GM18861 (cell line): ENCODE measurements at regions not wholly inside any gene's neighbourhood (a gene's known extent, or its start where the extent isn't known, plus 50 kb on each side); places are given as distances from the start of the nearest gene placed in this dataset.
"Not testable (repeated sequence)": the region's sequence is repeated elsewhere in the genome, so short reads cannot be mapped to it uniquely, and the experiment has no call there.

ENCODE experiments used
- ATAC-seq: cut with Tn5 transposase; IDR thresholded peaks from one replicate; pipeline ENCODE4 v1.9.1; 2021; ENCODE audit not compliant: unreplicated experiment

GRCh38 chr6:15129887-15130286 is 116.0 kb upstream of the JARID2 start:
- ATAC-seq: no peak

- no peak for ATAC-seq
Observed at GRCh38 chr6:15131234-15131633, 114.6 kb upstream of the JARID2 start.

GRCh38 chr6:15131651-15132061 is 114.2 kb upstream of the JARID2 start:
- ATAC-seq: no peak

GRCh38 chr6:15132167-15132566 is 113.7 kb upstream of the JARID2 start:
- no peak for ATAC-seq

GRCh38 chr6:15132854-15133670 is 112.8 kb upstream of the JARID2 start:
- ATAC-seq: no peak

- no peak for ATAC-seq
Observed at GRCh38 chr6:15137086-15137485, 108.8 kb upstream of the JARID2 start.

- ATAC-seq: no peak
Observed at GRCh38 chr6:15143086-15143485, 102.8 kb upstream of the JARID2 start.

GRCh38 chr6:15143540-15143939 is 102.3 kb upstream of the JARID2 start:
- no peak for ATAC-seq

GRCh38 chr6:15145821-15146220 is 100.0 kb upstream of the JARID2 start:
- ATAC-seq: no peak

GRCh38 chr6:15147827-15148226 is 98.0 kb upstream of the JARID2 start:
- no peak for ATAC-seq

GRCh38 chr6:15148356-15148946 is 97.4 kb upstream of the JARID2 start:
- no peak for ATAC-seq

- no peak for ATAC-seq
Observed at GRCh38 chr6:15150207-15150606, 95.7 kb upstream of the JARID2 start.

GRCh38 chr6:15152700-15153099 is 93.2 kb upstream of the JARID2 start:
- ATAC-seq: no peak

GRCh38 chr6:15153191-15153590 is 92.7 kb upstream of the JARID2 start:
- no peak for ATAC-seq

GRCh38 chr6:15157479-15157878 is 88.4 kb upstream of the JARID2 start:
- ATAC-seq: no peak

GRCh38 chr6:15158821-15159619 is 86.8 kb upstream of the JARID2 start:
- ATAC-seq: no peak

- no peak for ATAC-seq
Observed at GRCh38 chr6:15160812-15161211, 85.1 kb upstream of the JARID2 start.

GRCh38 chr6:15164855-15165254 is 81.0 kb upstream of the JARID2 start:
- not testable (repeated sequence) for ATAC-seq

GRCh38 chr6:15166121-15166520 is 79.7 kb upstream of the JARID2 start:
- ATAC-seq: no peak

- no peak for ATAC-seq
Observed at GRCh38 chr6:15170126-15170525, 75.7 kb upstream of the JARID2 start.

GRCh38 chr6:15171026-15171425 is 74.8 kb upstream of the JARID2 start:
- no peak for ATAC-seq
